ENCODE measurements at regions not wholly inside any gene's neighbourhood (a gene's known extent, or its start where the extent isn't known, plus 50 kb on each side); places are given as distances from the start of the nearest gene placed in this dataset.

DNA sequence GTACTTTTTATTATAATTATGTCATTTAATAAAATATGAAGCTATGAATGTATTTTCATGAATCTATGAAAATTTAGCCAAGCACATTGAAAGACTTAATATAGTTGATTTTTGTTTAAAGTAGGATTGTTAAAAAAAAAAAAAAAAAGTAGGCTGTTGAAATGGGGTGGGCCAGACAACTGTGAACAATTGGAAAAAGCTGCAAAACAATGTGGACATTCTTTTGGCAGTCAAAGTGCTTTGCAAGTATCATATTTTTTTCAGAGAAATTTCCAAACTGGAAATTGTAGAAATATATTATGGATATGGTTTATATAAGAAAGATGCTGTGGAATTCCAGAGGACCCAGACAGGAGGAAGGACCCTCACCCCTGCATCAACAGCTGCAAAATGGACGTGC, 82.1 kb downstream of the ETAA1 start:
- H3K27me3 ChIP-seq (ENCODE audit: control insufficient read depth in 2 of 2, insufficient read depth in 2 of 2, low read length in 2 of 2) = no peaks in the 10 kb centered on the region
- ChIA-PET POLR2A (no interaction called here), CTCF (interaction anchor here (0.6 to 2.4 kb wide), 7 partner anchors 22 to 1839 kb away, joined by 3 to 11 read pairs (median 4); no protein-coding TSS in a partner anchor)

More for the DNA sequence above, 82.1 kb downstream of the ETAA1 start:
- DNase-seq (ENCODE audit: low read depth, low spot score) = no peak
- Histone ChIP-seq H3K4me2 (ENCODE audit: insufficient read depth, low read length) (no peak overlapping the region), H3K9me1 (replicated peaks; ENCODE audit: control insufficient read depth, extremely low read depth, insufficient read depth, low read length) (no peaks in the 10 kb centered on the region), H2AFZ (ENCODE audit: low read depth, low read length) (no peak overlapping the region), H4K20me1 (replicated peaks; ENCODE audit: control insufficient read depth, extremely low read depth, insufficient read depth, low read length) (no peaks in the 10 kb centered on the region), H3K27ac (ENCODE audit: insufficient read depth, low read depth, low read length) (no peak overlapping the region), H3K9ac (replicated peaks; ENCODE audit: extremely low read depth, insufficient read depth, low read length) (no peak overlapping the region), H3K79me2 (ENCODE audit: control insufficient read depth, insufficient read depth, low read length) (no peaks in the 10 kb centered on the region), H3K9me3 (replicated peaks; ENCODE audit: control insufficient read depth, insufficient read depth, low read length) (no peaks in the 10 kb centered on the region), H3K4me1 (ENCODE audit: control insufficient read depth, extremely low read depth, insufficient read depth, low read length) (no peaks in the 10 kb centered on the region), H3K4me3 (replicated peaks in 1 of 3; ENCODE audit: insufficient read depth in 1 of 3, low read depth in 1 of 3, low read length in 3 of 3) (no peak overlapping the region), H3K36me3 (ENCODE audit: control insufficient read depth in 2 of 2, extremely low read depth in 1 of 2, insufficient read depth in 2 of 2, low read length in 2 of 2) (no peaks in the 10 kb centered on the region)
- dilution Hi-C loops (cut with MboI; ENCODE audit: extremely low pct_ligation_motif_present, low sequenced_read_pairs) = no loop called here
- BruUV-seq (replicated peaks) = no TSS peak
- FAIRE-seq = no peak
- TF ChIP-seq, protein P1, sequence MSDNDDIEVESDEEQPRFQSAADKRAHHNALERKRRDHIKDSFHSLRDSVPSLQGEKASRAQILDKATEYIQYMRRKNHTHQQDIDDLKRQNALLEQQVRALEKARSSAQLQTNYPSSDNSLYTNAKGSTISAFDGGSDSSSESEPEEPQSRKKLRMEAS (IDR thresholded peaks at IDR 0.05; ENCODE audit: insufficient read depth, insufficient read length) = no peak
- TF ChIP-seq EZH2 (IDR thresholded peaks at IDR 0.05; ENCODE audit: borderline replicate concordance, low read depth, low read length, severe bottlenecking) (no peak), POLR2AphosphoS5 (IDR thresholded peaks at IDR 0.05; ENCODE audit: insufficient read depth, low read depth, low read length) (no peak), GATA2 (IDR thresholded peaks at IDR 0.05; ENCODE audit: insufficient read depth, insufficient read length, low read depth, low read length) (no peak), MYC (IDR thresholded peaks at IDR 0.05; ENCODE audit: low read depth, low read length) (no peak), JUN (IDR thresholded peaks at IDR 0.05; ENCODE audit: borderline replicate concordance, insufficient read depth, insufficient read length, low read depth) (no peak), POLR2A (IDR thresholded peaks at IDR 0.05; ENCODE audit: low read depth, low read length) (no peak), FOS (IDR thresholded peaks at IDR 0.05; ENCODE audit: borderline replicate concordance, insufficient read depth, low read length) (no peak)
- TF ChIP-seq, protein P2, sequence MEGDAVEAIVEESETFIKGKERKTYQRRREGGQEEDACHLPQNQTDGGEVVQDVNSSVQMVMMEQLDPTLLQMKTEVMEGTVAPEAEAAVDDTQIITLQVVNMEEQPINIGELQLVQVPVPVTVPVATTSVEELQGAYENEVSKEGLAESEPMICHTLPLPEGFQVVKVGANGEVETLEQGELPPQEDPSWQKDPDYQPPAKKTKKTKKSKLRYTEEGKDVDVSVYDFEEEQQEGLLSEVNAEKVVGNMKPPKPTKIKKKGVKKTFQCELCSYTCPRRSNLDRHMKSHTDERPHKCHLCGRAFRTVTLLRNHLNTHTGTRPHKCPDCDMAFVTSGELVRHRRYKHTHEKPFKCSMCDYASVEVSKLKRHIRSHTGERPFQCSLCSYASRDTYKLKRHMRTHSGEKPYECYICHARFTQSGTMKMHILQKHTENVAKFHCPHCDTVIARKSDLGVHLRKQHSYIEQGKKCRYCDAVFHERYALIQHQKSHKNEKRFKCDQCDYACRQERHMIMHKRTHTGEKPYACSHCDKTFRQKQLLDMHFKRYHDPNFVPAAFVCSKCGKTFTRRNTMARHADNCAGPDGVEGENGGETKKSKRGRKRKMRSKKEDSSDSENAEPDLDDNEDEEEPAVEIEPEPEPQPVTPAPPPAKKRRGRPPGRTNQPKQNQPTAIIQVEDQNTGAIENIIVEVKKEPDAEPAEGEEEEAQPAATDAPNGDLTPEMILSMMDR (IDR thresholded peaks at IDR 0.05; ENCODE audit: extremely low read depth in 1 of 2, insufficient read depth in 1 of 2, low read depth in 1 of 2, low read length in 2 of 2) = no peak
- intact Hi-C loops (cut with micrococcal nuclease) = loop anchor here (5.0 to 10.0 kb wide), 2 partner anchors 262 to 724 kb away; no protein-coding TSS in a partner anchor
